IMR-90 (cell line): ENCODE measurements at regions not wholly inside any gene's neighbourhood (a gene's known extent, or its start where the extent isn't known, plus 50 kb on each side); places are given as distances from the start of the nearest gene placed in this dataset.

ENCODE experiments used
- ATAC-seq: fragments of 200-7000 bp; cut with Tn5 transposase; 2 replicates; pipeline ENCODE4 v1.9.1; 2020; ENCODE audit warnings: low read depth, mild to moderate bottlenecking, moderate library complexity
- BruUV-seq: library from RNA; stranded (reverse); fragments of 400-500 nt; replicated peaks from 2 replicates; lab custom pipeline; 2021; lab: Mats Ljungman, UMichigan
- CTCF ChIA-PET: fragments of 300-600 bp; formaldehyde crosslinking; extraction: SDS; loops from one replicate; lab custom pipeline; 2021; ENCODE audit warnings: antibody characterized with exemption; lab: Yijun Ruan, JAX
- POLR2A ChIA-PET: fragments of 300-600 bp; sonication (Branson Sonifier 250); formaldehyde crosslinking; loops from one replicate; lab custom pipeline; 2022; ENCODE audit warnings: antibody characterized with exemption; ENCODE audit not compliant: unreplicated experiment; lab: Charles Lee
- DNase-seq: peaks from one replicate; pipeline ENCODE4 v3.0.0; 2013
- H2AFZ ChIP-seq: replicated peaks from 2 replicates; pipeline ENCODE3; 2013; ENCODE audit warnings: low read length, mild to moderate bottlenecking; ENCODE audit not compliant: poor library complexity
- H2AK5ac ChIP-seq: 2 replicates; pipeline ENCODE4 v1.6.1; 2013; ENCODE audit warnings: low read depth, low read length, inconsistent platforms
- H2AK9ac ChIP-seq: replicated peaks from 2 replicates; pipeline ENCODE3; 2013; ENCODE audit warnings: mild to moderate bottlenecking, low read depth, low read length, moderate library complexity; ENCODE audit not compliant: poor library complexity
- H2BK120ac ChIP-seq: 2 replicates; pipeline ENCODE4 v1.6.1; 2013; ENCODE audit warnings: low read depth, low read length, inconsistent platforms
- H2BK15ac ChIP-seq: 3 replicates; pipeline ENCODE4 v1.6.1; 2013; ENCODE audit warnings: low read depth, low read length, inconsistent platforms
- H2BK20ac ChIP-seq: 2 replicates; pipeline ENCODE4 v1.6.1; 2013; ENCODE audit warnings: low read depth, mild to moderate bottlenecking, inconsistent platforms, low read length, moderate library complexity
- H2BK5ac ChIP-seq: 2 replicates; pipeline ENCODE4 v1.6.1; 2013; ENCODE audit warnings: mild to moderate bottlenecking, low read depth, low read length, inconsistent platforms; ENCODE audit not compliant: poor library complexity, severe bottlenecking
- H3K14ac ChIP-seq: replicated peaks from 2 replicates; pipeline ENCODE4 v1.6.1; 2013; ENCODE audit warnings: low read depth, low read length, inconsistent platforms
- H3K18ac ChIP-seq: 2 replicates; pipeline ENCODE4 v1.6.1; 2013; ENCODE audit warnings: low read depth, low read length, control low read depth
- H3K23ac ChIP-seq: 2 replicates; pipeline ENCODE4 v1.6.1; 2013; ENCODE audit warnings: low read depth, low read length, inconsistent platforms
- H3K27ac ChIP-seq: 2 replicates; pipeline ENCODE4 v1.5.1; 2013; ENCODE audit warnings: mild to moderate bottlenecking, control low read depth, low read length; ENCODE audit not compliant: insufficient read depth
- H3K27me3 ChIP-seq: 2 replicates; pipeline ENCODE4 v1.6.1; 2013; ENCODE audit warnings: low read length; ENCODE audit not compliant: control insufficient read depth, insufficient read depth
- H3K36me3 ChIP-seq: 2 replicates; pipeline ENCODE4 v1.6.1; 2013; ENCODE audit warnings: low read length, mixed read lengths; ENCODE audit not compliant: control insufficient read depth, insufficient read depth
- H3K4ac ChIP-seq: 2 replicates; pipeline ENCODE4 v1.6.1; 2013; ENCODE audit warnings: low read depth, low read length, inconsistent platforms
- H3K4me1 ChIP-seq: 2 replicates; pipeline ENCODE4 v1.6.1; 2013; ENCODE audit warnings: low read length, mixed read lengths; ENCODE audit not compliant: control insufficient read depth, insufficient read depth
- H3K4me2 ChIP-seq: 2 replicates; pipeline ENCODE4 v1.6.1; 2013; ENCODE audit warnings: low read depth, mild to moderate bottlenecking, control low read depth, low read length, moderate library complexity
- H3K4me3 ChIP-seq: 2 replicates; pipeline ENCODE4 v1.5.1; 2013; ENCODE audit warnings: low read depth, mild to moderate bottlenecking, control low read depth, low read length, moderate library complexity; ENCODE audit not compliant: insufficient read depth
- H3K56ac ChIP-seq: 2 replicates; pipeline ENCODE4 v1.6.1; 2013; ENCODE audit warnings: low read length, inconsistent platforms; ENCODE audit not compliant: insufficient read depth; ENCODE audit errors: extremely low read depth
- H3K79me1 ChIP-seq, 2 experiments: 2 replicates each; pipeline ENCODE4 v1.6.1; 2013; ENCODE audit warnings: low read length in 2 of 2, inconsistent platforms in 1 of 2, low read depth in 1 of 2
- H3K9ac ChIP-seq: 2 replicates; pipeline ENCODE4 v1.6.1; 2013; ENCODE audit warnings: low read depth, low read length, control low read depth
- H3K9me1 ChIP-seq: 2 replicates; pipeline ENCODE4 v1.6.1; 2013; ENCODE audit warnings: low read length, inconsistent platforms; ENCODE audit not compliant: insufficient read depth
- H3K9me3 ChIP-seq: 2 replicates; pipeline ENCODE4 v1.6.1; 2013; ENCODE audit warnings: low read length; ENCODE audit not compliant: control insufficient read depth, insufficient read depth
- H4K20me1 ChIP-seq: 2 replicates; pipeline ENCODE4 v1.6.1; 2013; ENCODE audit warnings: low read length, inconsistent platforms; ENCODE audit not compliant: insufficient read depth
- H4K5ac ChIP-seq: 2 replicates; pipeline ENCODE4 v1.6.1; 2013; ENCODE audit warnings: mild to moderate bottlenecking, low read depth, low read length, control low read depth
- H4K8ac ChIP-seq, 2 experiments: 2 replicates each; pipeline ENCODE4 v1.6.1; 2013; ENCODE audit warnings: low read depth in 2 of 2, low read length in 2 of 2, control low read depth in 1 of 2, inconsistent platforms in 1 of 2
- H4K91ac ChIP-seq: 2 replicates; pipeline ENCODE4 v1.6.1; 2013; ENCODE audit warnings: low read depth, low read length, inconsistent platforms; ENCODE audit not compliant: insufficient read depth
- BHLHE40 ChIP-seq: fragments of 150-350 bp; IDR thresholded peaks from 2 replicates; pipeline ENCODE4 v1.6.1; 2016; ENCODE audit warnings: mild to moderate bottlenecking, low read depth, low read length
- CEBPB ChIP-seq: IDR thresholded peaks from 2 replicates; pipeline ENCODE4 v1.6.1; 2012; ENCODE audit warnings: low read depth, low read length, improper control_type of control experiment
- CTCF ChIP-seq: conservative IDR thresholded peaks from 2 replicates; pipeline ENCODE4 v1.5.1; 2012; ENCODE audit warnings: mild to moderate bottlenecking, low read depth, low read length, improper control_type of control experiment
- POLR2A ChIP-seq: IDR thresholded peaks from 2 replicates; pipeline ENCODE4 v1.6.1; 2012; ENCODE audit warnings: mild to moderate bottlenecking, low read depth, low read length
- WGBS, 2 experiments: methylation state at CpG; one replicate each; pipeline versions ENCODE4 v1.1.5 to v1.1.7; 2013; ENCODE audit warnings: missing lambda C conversion rate in 2 of 2; ENCODE audit not compliant: insufficient read length in 1 of 2; ENCODE audit errors: extremely low coverage in 2 of 2; 5-methylcytosine and 5-hydroxymethylcytosine counted together
- dilution Hi-C: fragments of 300-500 bp; cut with HindIII; formaldehyde crosslinking; loops from one replicate; pipeline ENCODE4 v1.14.3; 2018; ENCODE audit warnings: low sequenced_read_pairs; ENCODE audit not compliant: unreplicated experiment
- in situ Hi-C: fragments of 300-500 bp; cut with MboI; formaldehyde crosslinking; loops from 3 replicates; pipeline ENCODE4 v1.14.3; 2019; ENCODE audit warnings: low sequenced_read_pairs, inconsistent platforms, mixed read lengths
- intact Hi-C: fragments of 100-400 bp; cut with micrococcal nuclease; formaldehyde crosslinking; loops from 2 replicates; pipeline ENCODE4 v1.10.0; 2022

GRCh38 chr18:73715210-73715670 lies 432.4 kb downstream of the FBXO15 start:
- Histone ChIP-seq H3K4ac (peak overlapping the region; percentile 89), H2AK5ac (peak overlapping the region; percentile 18; the same call in 1 of the 2 replicates), H3K9me1 (peaks cover 13% of the 10 kb centered on the region), H3K4me2 (peak overlapping the region; percentile 52), H4K5ac (peak overlapping the region; percentile 48), H3K4me3 (peak overlapping the region; percentile 11; the same call in 1 of the 2 replicates), H4K8ac (peak overlapping the region; percentile 67 to 83), H4K20me1 (no peaks in the 10 kb centered on the region), H2BK5ac (peak overlapping the region; percentile 48), H3K56ac (peak overlapping the region; percentile 69), H2BK20ac (peak overlapping the region; percentile 93), H2BK15ac (peak overlapping the region; percentile 97; the same call in 2 of the 3 replicates), H2BK120ac (peak overlapping the region; percentile 93), H3K9ac (peak overlapping the region; percentile 1; the same call in 1 of the 2 replicates), H3K23ac (peak overlapping the region; percentile 85), H3K27ac (peak overlapping the region; percentile 39), H3K27me3 (no peaks in the 10 kb centered on the region), H2AFZ (peak overlapping the region; percentile 87), H3K14ac (peak overlapping the region; percentile 83), H3K9me3 (0 out of 2 replicates have a peak, but pooled peaks cover 2% of the 10 kb centered on the region), H4K91ac (peak overlapping the region; percentile 63), H3K36me3 (no peaks in the 10 kb centered on the region), H3K79me1 (no peaks in the 10 kb centered on the region), H3K18ac (peak overlapping the region; percentile 78), H2AK9ac (peak overlapping the region; percentile 1), H3K4me1 (peaks cover 11% of the 10 kb centered on the region)
- dilution Hi-C loops, result no loop called here
- 20% methylated on average over 1 of the region's 20 CpGs; no CpG with 5 or more reads in 1 of the 2 experiments for WGBS, 2 experiments
- ChIA-PET CTCF (interaction anchor here (1.4 kb wide), 1 partner anchor 580 kb away, joined by 3 read pairs; no protein-coding TSS in a partner anchor), POLR2A (interaction anchor here (0.6 kb wide), 1 partner anchor 1183 kb away, joined by 7 read pairs; no protein-coding TSS in a partner anchor)
- no TSS peak for BruUV-seq
- in situ Hi-C loops, result no loop called here
- TF ChIP-seq CTCF (no peak), POLR2A (no peak), BHLHE40 (0 out of 2 replicates have a peak, but pooled peaks have one; percentile 9), CEBPB (0 out of 2 replicates have a peak, but pooled peaks have one; percentile 24)
- ATAC-seq, result peak; percentile 84
- intact Hi-C loops, result no loop called here
- DNase-seq, result peak; percentile 42
